DMS79 (cell line): ENCODE measurements at regions not wholly inside any gene's neighbourhood (a gene's known extent, or its start where the extent isn't known, plus 50 kb on each side); places are given as distances from the start of the nearest gene placed in this dataset.

Experiments used
- DNase-seq: peaks from one replicate; lab custom pipeline; 2025; lab: John Stamatoyannopoulos, UW

GRCh38 chr18:70662588-70662987 lies 373.7 kb downstream of the SOCS6 start:
- no peak for DNase-seq

GRCh38 chr18:70659036-70659925 lies 370.4 kb downstream of the SOCS6 start:
- DNase-seq: no peak

GRCh38 chr18:70653671-70654070 lies 364.8 kb downstream of the SOCS6 start:
- DNase-seq: no peak

- no peak for DNase-seq
Measured at GRCh38 chr18:70650878-70651277, 362.0 kb downstream of the SOCS6 start.

- no peak for DNase-seq
Measured at GRCh38 chr18:70649683-70650082, 360.8 kb downstream of the SOCS6 start.

- no peak for DNase-seq
Measured at GRCh38 chr18:70645971-70646370, 357.1 kb downstream of the SOCS6 start.

GRCh38 chr18:70643812-70644211 lies 355.0 kb downstream of the SOCS6 start:
- DNase-seq: no peak

- no peak for DNase-seq
Measured at GRCh38 chr18:70641156-70641775, 352.4 kb downstream of the SOCS6 start.

- DNase-seq: no peak
Measured at GRCh38 chr18:70640336-70640887, 351.6 kb downstream of the SOCS6 start.

GRCh38 chr18:70636991-70637390 lies 348.1 kb downstream of the SOCS6 start:
- no peak for DNase-seq

GRCh38 chr18:70634576-70635147 lies 345.8 kb downstream of the SOCS6 start:
- DNase-seq: no peak

- no peak for DNase-seq
Measured at GRCh38 chr18:70627182-70627802, 338.4 kb downstream of the SOCS6 start.

- no peak for DNase-seq
Measured at GRCh38 chr18:70622622-70623419, 334.0 kb downstream of the SOCS6 start.

- no peak for DNase-seq
Measured at GRCh38 chr18:70621710-70622109, 332.9 kb downstream of the SOCS6 start.

GRCh38 chr18:70620837-70621612 lies 332.2 kb downstream of the SOCS6 start:
- no peak for DNase-seq

- DNase-seq: no peak
Measured at GRCh38 chr18:70617020-70617763, 328.3 kb downstream of the SOCS6 start.

GRCh38 chr18:70600225-70600925 lies 311.5 kb downstream of the SOCS6 start:
- no peak for DNase-seq

GRCh38 chr18:70598406-70598805 lies 309.6 kb downstream of the SOCS6 start:
- DNase-seq: no peak

GRCh38 chr18:70582981-70583380 lies 294.1 kb downstream of the SOCS6 start:
- no peak for DNase-seq
